HepG2 (cell line): ENCODE measurements at regions not wholly inside any gene's neighbourhood (a gene's known extent, or its start where the extent isn't known, plus 50 kb on each side); places are given as distances from the start of the nearest gene placed in this dataset.
A peak's percentile ranks its signal among the peaks of the same experiment; 100 is the strongest.

Experiments used
- ATF7-NPFF ChIP-seq: sonication (generic); formaldehyde crosslinking; IDR thresholded peaks from 2 replicates; pipeline ENCODE4 v1.8.1; 2023; ENCODE audit warnings: mild to moderate bottlenecking, low read depth, missing genetic modification reagents, moderate library complexity
- HMG20A ChIP-seq: IDR thresholded peaks from 2 replicates; pipeline ENCODE4 v1.6.1; 2016; ENCODE audit warnings: borderline replicate concordance
- HOXA3 ChIP-seq: sonication (generic); formaldehyde crosslinking; IDR thresholded peaks from 2 replicates; pipeline ENCODE4 v1.5.0; 2020; ENCODE audit warnings: missing genetic modification reagents
- KLF16 ChIP-seq, 2 experiments: sonication (generic) in 1 of 2; formaldehyde crosslinking in 1 of 2; IDR thresholded peaks; 2 replicates each; pipeline versions ENCODE4 v1.6.1 to v1.8.0; 2016 to 2023; ENCODE audit warnings: missing genetic modification reagents in 2 of 2, missing compliant biosample characterization in 1 of 2
- MLXIP ChIP-seq: sonication (generic); formaldehyde crosslinking; IDR thresholded peaks from 2 replicates; pipeline ENCODE4 v1.9.0; 2021; ENCODE audit warnings: missing genetic modification reagents, borderline replicate concordance
- NFE2L2 ChIP-seq: fragments of 150-350 bp; IDR thresholded peaks from 2 replicates; pipeline ENCODE4 v1.6.1; 2014; ENCODE audit warnings: low read length
- PHF21A ChIP-seq: sonication (generic); formaldehyde crosslinking; IDR thresholded peaks from 2 replicates; pipeline ENCODE4 v1.5.0; 2020; ENCODE audit warnings: mild to moderate bottlenecking, missing genetic modification reagents
- POLR2AphosphoS2 ChIP-seq: IDR thresholded peaks from 2 replicates; pipeline ENCODE4 v1.6.1; 2011; ENCODE audit warnings: low read depth, low read length, improper control_type of control experiment
- SATB2 ChIP-seq: sonication (generic); formaldehyde crosslinking; IDR thresholded peaks from 2 replicates; pipeline ENCODE4 v1.5.0; 2020; ENCODE audit warnings: missing genetic modification reagents
- SP140L ChIP-seq: sonication (generic); formaldehyde crosslinking; IDR thresholded peaks from 2 replicates; pipeline ENCODE4 v1.4.0; 2020; ENCODE audit warnings: missing genetic modification reagents, borderline replicate concordance
- ZBTB37 ChIP-seq: sonication (generic); formaldehyde crosslinking; IDR thresholded peaks from 2 replicates; pipeline ENCODE4 v1.4.0; 2020; ENCODE audit warnings: mild to moderate bottlenecking, missing genetic modification reagents
- ZFP62 ChIP-seq: sonication (generic); formaldehyde crosslinking; IDR thresholded peaks from 2 replicates; pipeline ENCODE4 v1.4.0; 2020; ENCODE audit warnings: missing genetic modification reagents
- ZMAT3 ChIP-seq: sonication (generic); formaldehyde crosslinking; conservative IDR thresholded peaks from 2 replicates; pipeline ENCODE4 v1.7.0; 2021; ENCODE audit warnings: missing genetic modification reagents
- ZNF12 ChIP-seq: sonication (generic); formaldehyde crosslinking; IDR thresholded peaks from 2 replicates; pipeline ENCODE4 v1.5.0; 2020; ENCODE audit warnings: missing genetic modification reagents
- ZNF142 ChIP-seq: sonication (generic); formaldehyde crosslinking; IDR thresholded peaks from 2 replicates; pipeline ENCODE4 v1.4.0; 2020; ENCODE audit warnings: missing genetic modification reagents
- ZNF224 ChIP-seq: sonication (generic); formaldehyde crosslinking; IDR thresholded peaks from 2 replicates; pipeline ENCODE4 v1.5.0; 2020; ENCODE audit warnings: mild to moderate bottlenecking, missing genetic modification reagents
- ZNF253 ChIP-seq: sonication (generic); formaldehyde crosslinking; IDR thresholded peaks from 2 replicates; pipeline ENCODE4 v1.8.0; 2022; ENCODE audit warnings: mild to moderate bottlenecking, missing genetic modification reagents, borderline replicate concordance
- ZNF430 ChIP-seq: sonication (generic); formaldehyde crosslinking; IDR thresholded peaks from 2 replicates; pipeline ENCODE4 v1.9.0; 2021; ENCODE audit warnings: mild to moderate bottlenecking, missing genetic modification reagents
- ZNF446 ChIP-seq: sonication (generic); formaldehyde crosslinking; IDR thresholded peaks from 2 replicates; pipeline ENCODE4 v1.5.0; 2020; ENCODE audit warnings: mild to moderate bottlenecking, missing genetic modification reagents
- ZNF615 ChIP-seq: sonication (generic); formaldehyde crosslinking; IDR thresholded peaks from 2 replicates; pipeline ENCODE4 v1.5.0; 2020; ENCODE audit warnings: mild to moderate bottlenecking, missing genetic modification reagents, borderline replicate concordance
- ZNF644 ChIP-seq: IDR thresholded peaks from 2 replicates; pipeline ENCODE4 v1.6.1; 2016; ENCODE audit warnings: low read depth
- ZNF780A ChIP-seq: sonication (generic); formaldehyde crosslinking; IDR thresholded peaks from 2 replicates; pipeline ENCODE4 v1.8.0; 2022; ENCODE audit warnings: mild to moderate bottlenecking, missing genetic modification reagents, moderate library complexity

- TF ChIP-seq KLF16 (CRISPR knock-in tag; IDR thresholded peaks at IDR 0.05) = peak in 1 of 2 experiments; percentile 62; a peak in 1 of 4 replicates
- TF ChIP-seq HOXA3 (CRISPR knock-in tag) = peak; percentile 43; the same call in 1 of the 2 replicates
- no peak for TF ChIP-seq ZNF253 (CRISPR knock-in tag)
- TF ChIP-seq ZNF780A (CRISPR knock-in tag) = no peak
- no peak for TF ChIP-seq ZMAT3 (CRISPR knock-in tag)
- TF ChIP-seq ZFP62 (CRISPR knock-in tag) = no peak
- no peak for TF ChIP-seq MLXIP (CRISPR knock-in tag)
- no peak for TF ChIP-seq POLR2AphosphoS2
- TF ChIP-seq ZNF224 = no peak
- TF ChIP-seq ZNF142 (CRISPR knock-in tag) = no peak
- TF ChIP-seq HMG20A (CRISPR knock-in tag) = peak; percentile 99
- no peak for TF ChIP-seq ZNF615
- no peak for TF ChIP-seq ZBTB37 (CRISPR knock-in tag)
- TF ChIP-seq SP140L (CRISPR knock-in tag) = peak; percentile 59; the same call in 1 of the 2 replicates
- TF ChIP-seq ZNF430 (CRISPR knock-in tag) = no peak
- TF ChIP-seq NFE2L2 = no peak
- TF ChIP-seq ZNF644 (CRISPR knock-in tag) = no peak
- no peak; the same call in 1 of the 2 replicates for TF ChIP-seq PHF21A (CRISPR knock-in tag)
- TF ChIP-seq SATB2 (CRISPR knock-in tag) = no peak
- TF ChIP-seq ATF7-NPFF = no peak
- no peak for TF ChIP-seq ZNF446
- peak; percentile 39; the same call in 1 of the 2 replicates for TF ChIP-seq ZNF12 (CRISPR knock-in tag)
Measured at GRCh38 chr2:224272237-224272910, 129.5 kb downstream of the FAM124B start (continued).
